ENCODE measurements at regions not wholly inside any gene's neighbourhood (a gene's known extent, or its start where the extent isn't known, plus 50 kb on each side); places are given as distances from the start of the nearest gene placed in this dataset.

DNA sequence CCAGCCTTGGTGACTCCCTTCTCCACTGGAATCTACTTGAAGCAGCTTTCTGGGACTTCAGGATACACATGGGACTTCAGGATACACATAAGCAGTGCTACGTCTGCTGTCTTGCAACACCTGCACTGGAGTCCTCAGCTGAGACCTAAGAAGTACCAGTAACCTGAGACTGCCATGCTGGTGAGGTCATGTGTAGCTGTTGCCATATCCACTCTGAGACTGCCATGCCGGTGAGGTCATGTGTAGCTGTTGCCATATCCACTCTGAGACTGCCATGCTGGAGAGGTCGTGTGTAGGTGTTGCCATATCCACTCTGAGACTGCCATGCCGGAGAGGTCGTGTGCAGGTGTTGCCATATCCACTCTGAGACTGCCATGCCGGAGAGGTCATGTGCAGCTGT, 937.9 kb downstream of the EFNB2 start:
- no peak for TF ChIP-seq POLR2A (IDR thresholded peaks at IDR 0.05; ENCODE audit: low read depth, low read length)
- TF ChIP-seq POU2F2 (IDR thresholded peaks at IDR 0.05; ENCODE audit: low read depth, low read length): no peak
- TF ChIP-seq POLR2AphosphoS5 (IDR thresholded peaks at IDR 0.05; ENCODE audit: low read depth, low read length): no peak

All from GM12891 (cell line).